HCT116 (cell line): ENCODE measurements at regions not wholly inside any gene's neighbourhood (a gene's known extent, or its start where the extent isn't known, plus 50 kb on each side); places are given as distances from the start of the nearest gene placed in this dataset.
A peak's percentile ranks its signal among the peaks of the same experiment; 100 is the strongest.

Experiments
- ATAC-seq: fragments of 200-7000 bp; cut with Tn5 transposase; 2 replicates; pipeline ENCODE4 v1.9.1; 2020; ENCODE audit warnings: mild to moderate bottlenecking, moderate library complexity
- BruUV-seq: library from RNA; stranded (reverse); fragments of 400-500 nt; replicated peaks from 2 replicates; lab custom pipeline; 2021; lab: Mats Ljungman, UMichigan
- CTCF ChIA-PET: fragments of 300-600 bp; sonication (Branson Sonifier 250); formaldehyde crosslinking; loops from one replicate; lab custom pipeline; 2021; ENCODE audit warnings: antibody characterized with exemption; lab: Charles Lee
- POLR2A ChIA-PET: fragments of 300-600, 350-600 bp; sonication (Branson Sonifier 250); formaldehyde crosslinking; loops from one replicate; lab custom pipeline; 2021; ENCODE audit warnings: antibody characterized with exemption; lab: Charles Lee
- RAD21 ChIA-PET, 2 experiments: fragments of 300-600 bp; sonication (Branson Sonifier 250); formaldehyde crosslinking; loops; one replicate each; lab custom pipeline; 2023; ENCODE audit warnings: low total read pairs in 2 of 2; ENCODE audit not compliant: uncharacterized antibody in 2 of 2, unreplicated experiment in 2 of 2, low non-redundant PET in 1 of 2; lab: Charles Lee
- DNase-seq: peaks from one replicate; pipeline ENCODE4 v3.0.0-alpha.2; 2010; ENCODE audit warnings: low read depth, low spot score
- H2AFZ ChIP-seq: fragments of 200-600 bp; shearing (Covaris generic), sonication (generic); 2 replicates; pipeline ENCODE4 v1.6.1; 2017; ENCODE audit warnings: low read depth, mixed run types, mixed read lengths, antibody characterized with exemption, low read length; ENCODE audit not compliant: poor library complexity, severe bottlenecking
- H3K27ac ChIP-seq: 2 replicates; pipeline ENCODE4 v1.5.1; 2012; ENCODE audit warnings: low read depth, low read length
- H3K27me3 ChIP-seq: fragments of 200-600 bp; sonication (generic); 2 replicates; pipeline ENCODE4 v1.6.1; 2016; ENCODE audit warnings: mixed run types, low read length, mixed read lengths; ENCODE audit not compliant: insufficient read depth
- H3K36me3 ChIP-seq, 2 experiments: fragments of 200-500 bp in 1 of 2; fragments of 200-600 bp in 1 of 2; sonication (Bioruptor generic) in 1 of 2; sonication (generic) in 1 of 2; 2 replicates each; pipeline versions ENCODE4 v1.5.1 to v1.6.1; 2014 to 2016; ENCODE audit warnings: low read length in 2 of 2, inconsistent platforms in 1 of 2, mixed read lengths in 1 of 2, mixed run types in 1 of 2; ENCODE audit not compliant: insufficient read depth in 2 of 2, control insufficient read depth in 1 of 2
- H3K4me1 ChIP-seq, 2 experiments: fragments of 200-600 bp in 1 of 2; sonication (generic) in 1 of 2; 2 replicates each; pipeline versions ENCODE4 v1.5.1 to v1.6.1; 2012 to 2017; ENCODE audit warnings: low read length in 2 of 2, inconsistent platforms in 1 of 2, mild to moderate bottlenecking in 1 of 2, mixed read lengths in 1 of 2, mixed run types in 1 of 2, moderate library complexity in 1 of 2; ENCODE audit not compliant: insufficient read depth in 2 of 2, control insufficient read depth in 1 of 2
- H3K4me2 ChIP-seq: fragments of 200-600 bp; sonication (generic); 2 replicates; pipeline ENCODE4 v1.6.1; 2017; ENCODE audit warnings: mixed run types, low read length, mixed read lengths
- H3K4me3 ChIP-seq, 2 experiments: fragments of 200-600 bp in 1 of 2; sonication (generic) in 1 of 2; replicated peaks in 1 of 2; 2 replicates each; pipeline ENCODE4 v1.5.1; 2011 to 2016; ENCODE audit warnings: low read length in 2 of 2, control low read depth in 1 of 2, low read depth in 1 of 2, mild to moderate bottlenecking in 1 of 2, mixed read lengths in 1 of 2, mixed run types in 1 of 2
- H3K79me2 ChIP-seq: fragments of 200-600 bp; sonication (generic); 2 replicates; pipeline ENCODE4 v1.6.1; 2017; ENCODE audit warnings: mild to moderate bottlenecking, mixed run types, low read length, moderate library complexity, mixed read lengths; ENCODE audit not compliant: insufficient read depth
- H3K9ac ChIP-seq: fragments of 200-600 bp; sonication (generic); 2 replicates; pipeline ENCODE4 v1.6.1; 2016; ENCODE audit warnings: low read length, mixed read lengths
- H3K9me2 ChIP-seq: fragments of 200-600 bp; sonication (generic), shearing (Covaris generic); 2 replicates; pipeline ENCODE4 v1.6.1; 2017; ENCODE audit warnings: mixed run types, mild to moderate bottlenecking, moderate library complexity; ENCODE audit not compliant: insufficient read depth
- H3K9me3 ChIP-seq, 2 experiments: fragments of 200-500 bp in 1 of 2; fragments of 200-600 bp in 1 of 2; sonication (Bioruptor generic) in 1 of 2; sonication (generic) in 1 of 2; 2 replicates each; pipeline ENCODE4 v1.6.1; 2014 to 2017; ENCODE audit warnings: low read length in 2 of 2, mixed read lengths in 2 of 2, inconsistent platforms in 1 of 2, low read depth in 1 of 2, mild to moderate bottlenecking in 1 of 2, mixed run types in 1 of 2, moderate library complexity in 1 of 2; ENCODE audit not compliant: control insufficient read depth in 1 of 2, insufficient read depth in 1 of 2
- H4K20me1 ChIP-seq: fragments of 200-600 bp; sonication (generic), shearing (Covaris generic); 2 replicates; pipeline ENCODE4 v1.6.1; 2017; ENCODE audit warnings: mixed run types, mild to moderate bottlenecking, moderate library complexity; ENCODE audit not compliant: insufficient read depth
- EGR1 ChIP-seq: IDR thresholded peaks from 2 replicates; pipeline ENCODE4 v1.6.1; 2012; ENCODE audit warnings: low read depth
- EZH2phosphoT487 ChIP-seq: fragments of 200-600 bp; IDR thresholded peaks from 2 replicates; pipeline ENCODE4 v1.6.1; 2018; ENCODE audit warnings: antibody characterized with exemption, borderline replicate concordance
- FOSL1 ChIP-seq: IDR thresholded peaks from 2 replicates; pipeline ENCODE4 v1.6.1; 2012; ENCODE audit warnings: low read depth
- JUND ChIP-seq: IDR thresholded peaks from 2 replicates; pipeline ENCODE4 v1.6.1; 2012
- POLR2A ChIP-seq: IDR thresholded peaks from 2 replicates; pipeline ENCODE4 v1.7.0; 2011; ENCODE audit warnings: borderline replicate concordance; ENCODE audit not compliant: insufficient read depth, insufficient read length; ENCODE audit errors: extremely low read depth
- POLR2AphosphoS5 ChIP-seq: IDR thresholded peaks from 2 replicates; pipeline ENCODE4 v1.6.1; 2011; ENCODE audit warnings: mild to moderate bottlenecking, low read depth, low read length, moderate library complexity
- SP1 ChIP-seq: IDR thresholded peaks from 2 replicates; pipeline ENCODE4 v1.6.1; 2012; ENCODE audit warnings: low read depth
- SRF ChIP-seq: IDR thresholded peaks from 2 replicates; pipeline ENCODE4 v1.6.1; 2012; ENCODE audit warnings: low read depth
- YY1 ChIP-seq: IDR thresholded peaks from 2 replicates; pipeline ENCODE4 v1.6.1; 2011; ENCODE audit warnings: low read length, low read depth, moderate library complexity, mild to moderate bottlenecking; ENCODE audit not compliant: insufficient replicate concordance; ENCODE audit errors: extremely low read depth
- intact Hi-C: fragments of 100-400 bp; cut with micrococcal nuclease; formaldehyde crosslinking; loops from 2 replicates; pipeline ENCODE4 v1.10.0; 2022
- TF ChIP-seq, protein P1 (sequence below): IDR thresholded peaks from 2 replicates; pipeline ENCODE4 v1.6.1; 2011; ENCODE audit warnings: mild to moderate bottlenecking, low read length, moderate library complexity; ENCODE audit not compliant: insufficient replicate concordance; ENCODE audit errors: extremely low read depth
- TF ChIP-seq, protein P2 (sequence below): IDR thresholded peaks from 2 replicates; pipeline ENCODE4 v1.6.1; 2012

DNA sequence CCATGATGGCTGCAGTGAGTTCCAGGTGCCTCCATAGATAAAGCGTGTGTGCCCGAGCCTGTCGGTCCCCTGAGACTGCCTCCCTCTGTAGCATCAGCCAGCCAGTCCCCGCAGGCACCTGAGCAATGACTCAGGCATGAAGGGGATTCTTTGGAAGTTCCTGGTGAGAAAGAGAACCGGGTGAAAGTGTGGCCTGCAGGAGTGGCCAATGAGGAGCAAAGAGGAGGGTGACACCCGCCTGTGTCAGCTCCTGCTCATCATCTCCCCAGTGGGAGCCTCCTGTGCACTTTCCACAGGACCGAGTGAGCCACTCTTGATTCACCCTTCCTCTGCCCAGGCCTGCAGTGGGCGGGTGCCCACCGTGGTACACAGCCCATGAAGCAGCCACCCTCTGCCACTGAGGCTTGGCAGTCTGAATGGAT lies 71.2 kb upstream of the PTPN1 start:
- no peak overlapping the region for H2AFZ ChIP-seq
- TF ChIP-seq SP1 (peak; percentile 74), FOSL1 (peak; percentile 84), JUND (peak; percentile 68), SRF (no peak), EGR1 (peak; percentile 33; the same call in 1 of the 2 replicates), POLR2AphosphoS5 (peak; percentile 53; the same call in 1 of the 2 replicates), YY1 (peak; percentile 14), EZH2phosphoT487 (no peak), POLR2A (no peak)
- TF ChIP-seq, protein P1, sequence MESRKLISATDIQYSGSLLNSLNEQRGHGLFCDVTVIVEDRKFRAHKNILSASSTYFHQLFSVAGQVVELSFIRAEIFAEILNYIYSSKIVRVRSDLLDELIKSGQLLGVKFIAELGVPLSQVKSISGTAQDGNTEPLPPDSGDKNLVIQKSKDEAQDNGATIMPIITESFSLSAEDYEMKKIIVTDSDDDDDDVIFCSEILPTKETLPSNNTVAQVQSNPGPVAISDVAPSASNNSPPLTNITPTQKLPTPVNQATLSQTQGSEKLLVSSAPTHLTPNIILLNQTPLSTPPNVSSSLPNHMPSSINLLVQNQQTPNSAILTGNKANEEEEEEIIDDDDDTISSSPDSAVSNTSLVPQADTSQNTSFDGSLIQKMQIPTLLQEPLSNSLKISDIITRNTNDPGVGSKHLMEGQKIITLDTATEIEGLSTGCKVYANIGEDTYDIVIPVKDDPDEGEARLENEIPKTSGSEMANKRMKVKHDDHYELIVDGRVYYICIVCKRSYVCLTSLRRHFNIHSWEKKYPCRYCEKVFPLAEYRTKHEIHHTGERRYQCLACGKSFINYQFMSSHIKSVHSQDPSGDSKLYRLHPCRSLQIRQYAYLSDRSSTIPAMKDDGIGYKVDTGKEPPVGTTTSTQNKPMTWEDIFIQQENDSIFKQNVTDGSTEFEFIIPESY, result peak; percentile 10
- TF ChIP-seq, protein P2, sequence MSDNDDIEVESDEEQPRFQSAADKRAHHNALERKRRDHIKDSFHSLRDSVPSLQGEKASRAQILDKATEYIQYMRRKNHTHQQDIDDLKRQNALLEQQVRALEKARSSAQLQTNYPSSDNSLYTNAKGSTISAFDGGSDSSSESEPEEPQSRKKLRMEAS, result peak; percentile 41; the same call in 1 of the 2 replicates
- peak overlapping the region; percentile 79 for H3K27ac ChIP-seq
- H3K36me3 ChIP-seq, result no peaks in the 10 kb centered on the region
- DNase-seq (peak; percentile 81), ATAC-seq (peak; percentile 79)
- peak overlapping the region in 1 of 2 experiments; percentile 14; a peak in 1 of 4 replicates for H3K4me3 ChIP-seq
- H3K9me3 ChIP-seq, result no peaks in the 10 kb centered on the region
- H3K4me2 ChIP-seq, result peak overlapping the region; percentile 68
- POLR2A ChIA-PET, result interaction anchor here (0.7 to 1.2 kb wide), 3 partner anchors 132 to 249 kb away, joined by 3 to 4 read pairs (median 3); partner anchors contain the start of gene CEBPB
- no peaks in the 10 kb centered on the region for H4K20me1 ChIP-seq
- RAD21 ChIA-PET, result no interaction called here
- peak overlapping the region; percentile 51 for H3K9ac ChIP-seq
- CTCF ChIA-PET, result interaction anchor here (1.3 kb wide), 1 partner anchor 250 kb away, joined by 5 read pairs; no protein-coding TSS in a partner anchor
- H3K79me2 ChIP-seq, result no peaks in the 10 kb centered on the region
- peaks cover 45 to 68% of the 10 kb centered on the region in 2 experiments for H3K4me1 ChIP-seq
- intact Hi-C loops, result no loop called here
- no TSS peak for BruUV-seq
- no peaks in the 10 kb centered on the region for H3K9me2 ChIP-seq
- no peaks in the 10 kb centered on the region for H3K27me3 ChIP-seq
